ENCODE measurements at regions not wholly inside any gene's neighbourhood (a gene's known extent, or its start where the extent isn't known, plus 50 kb on each side); places are given as distances from the start of the nearest gene placed in this dataset.
A peak's percentile ranks its signal among the peaks of the same experiment; 100 is the strongest.

- Histone ChIP-seq H3K4me1 (ENCODE audit: control insufficient read depth, insufficient read depth, low read length) (no peaks in the 10 kb centered on the region), H3K27ac (ENCODE audit: extremely low read depth, low read depth, low read length) (no peak overlapping the region), H3K9me3 (ENCODE audit: control insufficient read depth, insufficient read depth, low read depth, low read length) (no peaks in the 10 kb centered on the region), H3K4me3 (ENCODE audit: low read depth, low read length) (no peak overlapping the region), H3K36me3 (ENCODE audit: control insufficient read depth in 2 of 2, insufficient read depth in 1 of 2, low read length in 2 of 2) (no peaks in the 10 kb centered on the region)
- POLR2A ChIA-PET, result no interaction called here
- CTCF ChIA-PET, result interaction anchor here (0.6 to 8.3 kb wide), 14 partner anchors 13 to 679 kb away, joined by 3 to 105 read pairs (median 4); no protein-coding TSS in a partner anchor
- no peak for TF ChIP-seq ZNF555 (tag by site-specific recombination; conservative IDR thresholded peaks at IDR 0.05)
- TF ChIP-seq ZBTB26 (tag by site-specific recombination; optimal IDR thresholded peaks at IDR 0.05), result no peak
- no peak for TF ChIP-seq PATZ1 (tag by site-specific recombination; IDR thresholded peaks at IDR 0.05)
- no peak for TF ChIP-seq PRDM10 (tag by site-specific recombination; IDR thresholded peaks at IDR 0.05)
- no peak for TF ChIP-seq REPIN1 (tag by site-specific recombination; IDR thresholded peaks at IDR 0.05; ENCODE audit: low read depth)
- TF ChIP-seq ZNF157 (tag by site-specific recombination; IDR thresholded peaks at IDR 0.05), result 0 out of 2 replicates have a peak, but pooled peaks have one; percentile 16
- TF ChIP-seq ZNF146 (tag by site-specific recombination; IDR thresholded peaks at IDR 0.05), result no peak
- TF ChIP-seq ZNF529 (tag by site-specific recombination; IDR thresholded peaks at IDR 0.05; ENCODE audit: insufficient replicate concordance), result no peak
- no peak for TF ChIP-seq ZSCAN5A (tag by site-specific recombination; IDR thresholded peaks at IDR 0.05)
- peak; percentile 94; the same call in 1 of the 2 replicates for TF ChIP-seq ZNF280D (tag by site-specific recombination; IDR thresholded peaks at IDR 0.05)
- no peak for TF ChIP-seq ZFP41 (tag by site-specific recombination; IDR thresholded peaks at IDR 0.05; ENCODE audit: borderline replicate concordance)
- TF ChIP-seq ZNF175 (tag by site-specific recombination; IDR thresholded peaks at IDR 0.05), result no peak
- TF ChIP-seq FEZF1 (tag by site-specific recombination; IDR thresholded peaks at IDR 0.05), result no peak
- no peak for TF ChIP-seq ZNF202 (tag by site-specific recombination; IDR thresholded peaks at IDR 0.05; ENCODE audit: borderline replicate concordance)
- TF ChIP-seq ZBTB17 (tag by site-specific recombination; IDR thresholded peaks at IDR 0.05), result no peak
- TF ChIP-seq ZNF544 (tag by site-specific recombination; IDR thresholded peaks at IDR 0.05), result no peak
- no peak for TF ChIP-seq ZNF26 (tag by site-specific recombination; IDR thresholded peaks at IDR 0.05)
- no peak for TF ChIP-seq ZBTB49 (tag by site-specific recombination; IDR thresholded peaks at IDR 0.05; ENCODE audit: low read depth)
- no peak for TF ChIP-seq HOXA7 (CRISPR knock-in tag; IDR thresholded peaks at IDR 0.05; ENCODE audit: borderline replicate concordance)
- TF ChIP-seq ZNF311 (tag by site-specific recombination; IDR thresholded peaks at IDR 0.05; ENCODE audit: borderline replicate concordance), result no peak
These were observed 64.2 kb downstream of the PHETA1 start for GRCh38 chr12:111304642-111305071.

All from HEK293 (cell line).